ENCODE measurements at regions not wholly inside any gene's neighbourhood (a gene's known extent, or its start where the extent isn't known, plus 50 kb on each side); places are given as distances from the start of the nearest gene placed in this dataset.

GRCh38 chr13:97797553-97797952, 155.9 kb upstream of the IPO5 start:
- TF ChIP-seq RARB (CRISPR knock-in tag; IDR thresholded peaks at IDR 0.05), result no peak
- no peak for TF ChIP-seq ZFP3 (CRISPR knock-in tag; IDR thresholded peaks at IDR 0.05)
- TF ChIP-seq ZFP30 (CRISPR knock-in tag; IDR thresholded peaks at IDR 0.05), result no peak
- TF ChIP-seq PATZ1 (CRISPR knock-in tag; IDR thresholded peaks at IDR 0.05; ENCODE audit: borderline replicate concordance), result no peak
- no peak for TF ChIP-seq CSDC2 (CRISPR knock-in tag; IDR thresholded peaks at IDR 0.05)
- no peak for TF ChIP-seq ZC3H10 (CRISPR knock-in tag; IDR thresholded peaks at IDR 0.05)
- TF ChIP-seq ZNF8 (CRISPR knock-in tag; IDR thresholded peaks at IDR 0.05), result no peak
- no peak for TF ChIP-seq SNAI2 (CRISPR knock-in tag; IDR thresholded peaks at IDR 0.05)
- no peak for TF ChIP-seq GLIS3 (CRISPR knock-in tag; IDR thresholded peaks at IDR 0.05)
- TF ChIP-seq ARNTL (CRISPR knock-in tag; IDR thresholded peaks at IDR 0.05; ENCODE audit: borderline replicate concordance, low read depth), result no peak

All from SK-N-SH treated with all-trans-retinoic acid at 6 μM for 48 hours (cell line).